SK-N-MC (cell line): ENCODE measurements at regions not wholly inside any gene's neighbourhood (a gene's known extent, or its start where the extent isn't known, plus 50 kb on each side); places are given as distances from the start of the nearest gene placed in this dataset.

ENCODE experiments used
- DNase-seq: peaks from one replicate; pipeline ENCODE4 v3.0.0-alpha.2; 2011; ENCODE audit warnings: low read depth, low spot score
- H3K27ac ChIP-seq: fragments of 200-600 bp; sonication (generic); 2 replicates; pipeline ENCODE4 v1.5.1; 2016; ENCODE audit warnings: mixed run types
- H3K36me3 ChIP-seq: fragments of 200-600 bp; sonication (generic); 2 replicates; pipeline ENCODE4 v1.6.1; 2017; ENCODE audit warnings: antibody characterized with exemption, low read length, mixed read lengths; ENCODE audit not compliant: insufficient read depth
- H3K4me3 ChIP-seq: fragments of 200-600 bp; sonication (generic); 2 replicates; pipeline ENCODE4 v1.5.1; 2016
- H3K9ac ChIP-seq: fragments of 200-600 bp; sonication (generic); 2 replicates; pipeline ENCODE4 v1.8.0; 2017; ENCODE audit warnings: mixed run types, mixed read lengths; ENCODE audit not compliant: insufficient read length
- H3K9me3 ChIP-seq: fragments of 200-600 bp; sonication (generic); 2 replicates; pipeline ENCODE4 v1.6.1; 2017; ENCODE audit warnings: low read depth, mild to moderate bottlenecking, antibody characterized with exemption, low read length, moderate library complexity, mixed read lengths
- EZH2 ChIP-seq: fragments of 200-600 bp; sonication (generic); IDR thresholded peaks from one replicate; pipeline ENCODE4 v1.6.1; 2017; ENCODE audit warnings: antibody characterized with exemption
- FOXP2 ChIP-seq: optimal IDR thresholded peaks from 2 replicates; pipeline ENCODE3; 2011; ENCODE audit warnings: mild to moderate bottlenecking, moderate library complexity; ENCODE audit not compliant: insufficient read depth; ENCODE audit errors: extremely low read length, control extremely low read depth
- POLR2AphosphoS5 ChIP-seq: IDR thresholded peaks from 2 replicates; pipeline ENCODE4 v1.6.1; 2012; ENCODE audit warnings: mild to moderate bottlenecking, low read depth, low read length, borderline replicate concordance

DNA sequence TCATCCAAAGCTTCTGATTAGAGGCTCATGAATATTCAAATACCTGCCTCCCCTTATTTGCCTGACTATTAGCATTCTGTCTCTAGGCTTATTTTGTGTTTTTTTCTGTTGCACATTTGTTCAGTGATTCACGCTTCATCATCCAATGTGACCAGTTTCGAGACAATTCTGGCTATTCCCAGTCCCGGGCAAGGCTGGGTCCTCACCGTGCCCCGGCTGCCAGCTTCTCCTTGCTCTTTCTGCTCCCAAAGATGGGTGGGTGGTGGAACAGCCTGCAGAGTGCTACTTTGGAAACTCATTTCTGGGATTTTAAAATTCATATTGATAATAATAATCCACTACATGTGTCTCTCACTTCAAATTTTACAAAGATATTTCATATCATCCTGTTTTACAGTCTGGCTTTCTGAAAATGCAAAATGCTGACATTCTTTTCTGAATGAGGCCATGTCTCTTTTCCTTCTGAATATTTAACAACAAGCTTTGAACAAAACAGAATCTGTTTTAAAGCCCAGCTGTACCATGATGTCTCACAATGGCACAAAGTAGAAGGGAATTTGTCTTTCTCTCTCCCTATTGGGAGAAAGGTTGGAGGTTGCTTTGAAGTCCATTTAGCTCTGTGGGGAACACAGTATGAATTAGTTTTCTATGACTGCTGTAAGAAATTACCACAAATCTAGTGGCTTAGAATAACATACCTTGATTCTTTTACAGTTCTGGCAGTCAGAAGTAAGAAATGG is 116.9 kb upstream of the CDH13 start:
- Histone ChIP-seq H3K36me3 (no peaks in the 10 kb centered on the region), H3K27ac (no peak overlapping the region), H3K4me3 (no peak overlapping the region), H3K9ac (no peak overlapping the region), H3K9me3 (no peaks in the 10 kb centered on the region)
- DNase-seq: no peak
- TF ChIP-seq EZH2 (no peak), POLR2AphosphoS5 (no peak), FOXP2 (no peak)

DNA sequence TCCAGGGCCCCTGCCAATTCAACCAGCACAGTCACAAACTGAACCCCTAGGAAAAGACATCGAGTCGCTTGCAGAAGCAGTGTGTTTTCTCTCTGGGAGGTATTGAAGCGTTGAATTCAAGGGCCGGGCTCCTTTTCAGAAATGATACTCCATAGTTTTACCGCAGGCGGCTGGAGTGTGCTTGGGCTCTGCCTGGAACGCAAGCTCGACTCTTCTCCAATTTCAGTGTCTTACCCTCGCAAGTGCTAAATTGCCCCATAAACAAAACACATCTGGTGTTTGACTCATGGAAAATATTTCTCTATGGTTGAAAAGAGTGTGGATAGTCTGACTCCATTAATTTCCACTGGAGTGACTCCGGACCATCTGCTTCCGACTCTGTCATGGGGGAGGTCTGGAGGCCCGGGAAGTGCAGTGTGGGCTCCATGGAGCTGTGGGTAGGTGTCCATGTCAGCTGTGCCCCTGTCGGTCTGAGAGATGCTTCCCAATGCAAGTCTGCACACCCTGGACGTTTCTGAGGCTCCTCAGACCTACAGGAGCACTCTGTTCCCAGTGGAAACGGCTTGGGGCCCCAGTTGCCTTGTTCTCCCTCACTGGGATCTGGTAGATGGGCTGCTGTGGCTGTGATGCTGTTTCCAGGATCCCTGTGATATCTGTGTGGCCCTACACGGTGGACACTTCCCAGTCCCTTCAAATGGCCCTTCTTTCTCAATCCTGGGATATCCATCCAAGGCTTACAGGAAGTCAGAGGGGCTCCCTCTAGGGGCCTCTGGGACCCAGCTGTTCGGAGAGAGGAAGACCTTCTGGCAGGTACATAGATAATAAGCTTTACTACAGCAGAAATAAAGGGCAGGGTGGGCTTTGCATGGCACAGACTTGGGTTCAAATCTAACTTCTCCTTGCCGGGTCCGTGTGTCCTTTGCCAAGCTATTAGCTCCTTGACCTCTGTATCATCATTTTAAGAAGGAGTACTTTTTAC is 119.8 kb upstream of the CDH13 start:
- H3K36me3 ChIP-seq: no peaks in the 10 kb centered on the region
- H3K27ac ChIP-seq: no peak overlapping the region
- TF ChIP-seq FOXP2 (no peak), EZH2 (no peak), POLR2AphosphoS5 (no peak)
- DNase-seq: no peak
- H3K4me3 ChIP-seq: no peak overlapping the region
- H3K9me3 ChIP-seq: no peaks in the 10 kb centered on the region
- no peak overlapping the region for H3K9ac ChIP-seq

DNA sequence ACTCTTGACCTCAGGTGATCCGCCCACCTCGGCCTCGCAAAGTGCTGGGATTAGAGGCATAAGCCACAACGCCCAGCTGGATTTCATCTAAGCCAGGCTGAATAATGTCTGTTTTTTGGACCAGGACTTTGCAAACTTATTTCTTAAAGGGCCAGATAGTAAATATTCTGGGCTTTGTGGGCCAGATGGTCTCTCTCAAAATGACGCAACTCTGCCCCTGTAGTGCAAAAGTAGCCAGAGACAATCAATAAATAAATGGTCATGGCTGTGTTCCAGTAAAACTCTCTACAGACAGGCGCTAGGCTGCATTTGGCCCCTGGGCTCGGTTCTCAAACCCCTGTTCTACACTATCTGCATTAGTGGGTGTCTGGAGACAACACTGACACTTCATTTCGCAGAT is 121.9 kb upstream of the CDH13 start:
- DNase-seq: no peak
- Histone ChIP-seq H3K36me3 (no peaks in the 10 kb centered on the region), H3K9me3 (no peaks in the 10 kb centered on the region), H3K9ac (no peak overlapping the region), H3K27ac (no peak overlapping the region), H3K4me3 (no peak overlapping the region)
- TF ChIP-seq EZH2 (no peak), FOXP2 (no peak), POLR2AphosphoS5 (no peak)

DNA sequence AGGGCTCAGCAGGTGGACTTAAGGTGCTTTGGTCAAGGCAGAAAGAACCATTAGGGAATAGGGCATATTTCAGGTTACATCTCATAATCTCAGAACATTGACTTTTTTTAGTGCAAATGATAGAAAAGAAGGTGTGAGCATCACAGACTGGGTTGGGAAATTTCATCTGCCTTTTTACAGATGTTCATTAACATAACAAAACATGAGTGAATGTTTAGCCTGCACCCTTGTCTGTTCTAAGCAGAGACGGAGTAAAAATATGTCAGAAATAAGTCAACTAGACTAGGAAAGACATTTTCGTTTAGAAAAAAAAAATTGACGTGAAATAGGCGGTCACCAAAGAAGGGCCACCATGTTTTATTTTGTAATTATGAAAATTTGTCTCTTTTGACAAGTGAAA is 127.5 kb upstream of the CDH13 start:
- Histone ChIP-seq H3K27ac (no peak overlapping the region), H3K4me3 (no peak overlapping the region), H3K9ac (no peak overlapping the region), H3K9me3 (no peaks in the 10 kb centered on the region), H3K36me3 (no peaks in the 10 kb centered on the region)
- DNase-seq: no peak
- TF ChIP-seq FOXP2 (no peak), EZH2 (no peak), POLR2AphosphoS5 (no peak)

DNA sequence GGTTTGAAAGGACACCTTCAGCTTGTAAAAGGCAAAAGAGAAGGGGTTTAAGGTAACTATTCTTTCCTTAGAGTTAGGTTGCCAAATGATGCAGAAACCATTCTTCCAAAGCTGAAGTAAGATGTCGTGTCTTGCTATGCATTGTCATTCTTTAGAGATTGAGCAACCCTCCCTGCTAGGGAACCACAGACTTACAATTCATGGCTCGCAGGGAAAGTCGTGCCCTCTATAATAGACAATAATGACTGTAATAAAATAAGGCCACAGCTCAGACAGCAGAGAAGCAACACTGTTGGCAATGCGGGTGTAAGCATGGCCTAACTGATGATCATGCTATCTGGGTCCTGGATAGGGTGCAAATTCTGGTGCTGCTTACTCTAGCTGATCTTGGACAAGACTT is 129.6 kb upstream of the CDH13 start:
- TF ChIP-seq FOXP2 (no peak), POLR2AphosphoS5 (no peak), EZH2 (no peak)
- Histone ChIP-seq H3K4me3 (no peak overlapping the region), H3K9me3 (no peaks in the 10 kb centered on the region), H3K36me3 (no peaks in the 10 kb centered on the region), H3K9ac (no peak overlapping the region), H3K27ac (no peak overlapping the region)
- no peak for DNase-seq

DNA sequence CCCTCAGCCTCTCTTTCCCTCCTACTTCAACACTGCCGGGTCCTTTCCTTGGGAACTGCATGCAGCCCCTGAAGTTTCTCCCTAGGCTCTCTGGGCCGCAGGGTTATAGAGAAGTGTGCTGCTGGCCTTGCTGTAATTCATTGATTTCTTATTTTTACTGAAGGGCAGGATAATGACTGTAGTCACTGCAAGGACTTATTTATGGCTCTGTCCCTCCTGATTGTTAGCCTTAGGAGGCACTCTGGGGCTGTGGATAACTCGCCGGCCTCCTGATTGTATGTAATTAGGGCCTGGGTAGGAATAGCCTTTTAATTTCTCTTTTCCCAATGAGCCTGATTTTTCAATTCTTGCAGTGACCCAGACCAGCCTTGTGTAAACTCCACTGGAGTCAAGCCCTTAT is 138.3 kb upstream of the CDH13 start:
- TF ChIP-seq EZH2: no peak
- TF ChIP-seq FOXP2: no peak
- no peak for TF ChIP-seq POLR2AphosphoS5
- H3K36me3 ChIP-seq: no peaks in the 10 kb centered on the region
- DNase-seq: no peak
- H3K9ac ChIP-seq: no peak overlapping the region
- no peak overlapping the region for H3K27ac ChIP-seq
- no peaks in the 10 kb centered on the region for H3K9me3 ChIP-seq
- H3K4me3 ChIP-seq: no peak overlapping the region

DNA sequence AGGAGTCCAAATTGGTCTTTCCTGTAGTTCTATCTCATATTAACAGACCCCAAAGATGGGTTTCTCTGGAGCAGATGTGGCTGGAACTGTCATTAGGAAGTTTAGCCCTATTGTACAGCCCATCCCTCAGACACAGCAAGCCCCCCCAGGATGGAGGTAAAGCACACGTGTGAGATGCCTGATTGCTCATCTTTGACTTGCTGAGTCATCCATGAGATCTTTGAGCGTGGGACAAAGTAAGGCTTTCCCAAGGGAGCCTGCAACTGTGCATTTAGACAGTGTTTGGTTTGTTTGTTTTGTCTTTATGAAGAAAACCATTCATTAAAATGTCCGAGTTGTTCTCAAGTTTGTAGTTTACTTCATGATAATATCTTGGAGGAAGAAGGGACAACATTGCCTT is 145.3 kb upstream of the CDH13 start:
- no peaks in the 10 kb centered on the region for H3K9me3 ChIP-seq
- DNase-seq: no peak

DNA sequence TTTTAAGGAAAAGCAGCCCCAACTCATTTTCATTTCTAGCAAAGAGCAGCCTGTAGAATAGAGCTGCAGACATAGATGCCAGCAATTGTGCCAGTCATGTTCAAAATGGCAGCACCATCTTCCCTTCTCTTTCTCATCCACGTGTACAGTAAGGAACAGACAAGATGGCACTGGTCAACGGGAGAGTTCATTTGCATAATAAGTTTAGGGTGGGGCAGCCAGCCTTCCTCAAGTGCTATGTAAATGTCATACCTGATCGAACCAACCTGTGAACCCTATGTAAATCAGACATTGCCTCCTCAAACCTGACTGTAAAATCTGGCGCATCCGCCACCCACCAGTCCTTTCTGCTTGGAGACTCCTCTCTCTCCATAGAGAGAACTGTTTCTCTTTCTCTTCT is 150.0 kb upstream of the CDH13 start:
- DNase-seq: no peak
- no peak overlapping the region for H3K27ac ChIP-seq
- H3K9me3 ChIP-seq: no peaks in the 10 kb centered on the region
- H3K4me3 ChIP-seq: no peak overlapping the region
- H3K36me3 ChIP-seq: no peaks in the 10 kb centered on the region
- TF ChIP-seq FOXP2: no peak
- no peak for TF ChIP-seq POLR2AphosphoS5
- TF ChIP-seq EZH2: no peak
- H3K9ac ChIP-seq: no peak overlapping the region

More for the DNA sequence above, 145.3 kb upstream of the CDH13 start:
- H3K27ac ChIP-seq: no peak overlapping the region
- TF ChIP-seq FOXP2 (no peak), POLR2AphosphoS5 (no peak), EZH2 (no peak)
- no peak overlapping the region for H3K4me3 ChIP-seq
- no peak overlapping the region for H3K9ac ChIP-seq
- no peaks in the 10 kb centered on the region for H3K36me3 ChIP-seq
